ENCODE measurements at regions not wholly inside any gene's neighbourhood (a gene's known extent, or its start where the extent isn't known, plus 50 kb on each side); places are given as distances from the start of the nearest gene placed in this dataset.
"Not testable (repeated sequence)": the region's sequence is repeated elsewhere in the genome, so short reads cannot be mapped to it uniquely, and the experiment has no call there.

- H3K27ac Mint-ChIP-seq, DNase-seq: not testable (repeated sequence)
Observed at GRCh38 chr16:21487956-21488355, 111.4 kb upstream of the METTL9 start.

GRCh38 chr16:21499046-21499445 is 100.3 kb upstream of the METTL9 start:
- H3K27me3 Mint-ChIP-seq (ENCODE audit: low read depth, poor library complexity); H3K4me3 Mint-ChIP-seq; H3K27ac Mint-ChIP-seq; H3K36me3 Mint-ChIP-seq (ENCODE audit: low read depth); H3K9me3 Mint-ChIP-seq; DNase-seq: not testable (repeated sequence)
- peaks cover 13% of the 10 kb centered on the region for H3K4me1 Mint-ChIP-seq

More at GRCh38 chr16:21487956-21488355, 111.4 kb upstream of the METTL9 start:
- H3K27me3 Mint-ChIP-seq (ENCODE audit: low read depth, poor library complexity); H3K9me3 Mint-ChIP-seq; H3K36me3 Mint-ChIP-seq (ENCODE audit: low read depth); H3K4me3 Mint-ChIP-seq; H3K4me1 Mint-ChIP-seq: not testable (repeated sequence)

- H3K27me3 Mint-ChIP-seq (ENCODE audit: low read depth, poor library complexity); H3K36me3 Mint-ChIP-seq (ENCODE audit: low read depth); H3K9me3 Mint-ChIP-seq; DNase-seq: not testable (repeated sequence)
- peaks cover 19% of the 10 kb centered on the region for H3K4me1 Mint-ChIP-seq
- peak overlapping the region; percentile 88 for H3K4me3 Mint-ChIP-seq
- H3K27ac Mint-ChIP-seq = peak overlapping the region; percentile 95
Observed at GRCh38 chr16:21501223-21501868, 98.0 kb upstream of the METTL9 start.

- Mint-ChIP-seq H3K27me3 (ENCODE audit: low read depth, poor library complexity) (no peaks in the 10 kb centered on the region), H3K36me3 (ENCODE audit: low read depth) (peaks cover 10% of the 10 kb centered on the region), H3K4me1 (peaks cover 27% of the 10 kb centered on the region), H3K9me3 (no peaks in the 10 kb centered on the region), H3K4me3 (peak overlapping the region; percentile 84), H3K27ac (peak overlapping the region; percentile 92)
- DNase-seq = peak; percentile 97
- TF ChIP-seq CTCF (IDR thresholded peaks at IDR 0.05) = no peak
Observed at GRCh38 chr16:21501869-21502667, 97.3 kb upstream of the METTL9 start.

GRCh38 chr16:21503574-21503920 is 95.8 kb upstream of the METTL9 start:
- not testable (repeated sequence) for H3K36me3 Mint-ChIP-seq (ENCODE audit: low read depth); H3K9me3 Mint-ChIP-seq; H3K27me3 Mint-ChIP-seq (ENCODE audit: low read depth, poor library complexity)
- peak; percentile 3 for DNase-seq
- peak overlapping the region; percentile 73 for H3K27ac Mint-ChIP-seq
- peak overlapping the region; percentile 60 for H3K4me3 Mint-ChIP-seq
- H3K4me1 Mint-ChIP-seq = peaks cover 41% of the 10 kb centered on the region

- Mint-ChIP-seq H3K4me1 (peaks cover 48% of the 10 kb centered on the region), H3K27ac (peak overlapping the region; percentile 73), H3K4me3 (peak overlapping the region; percentile 60)
- not testable (repeated sequence) for H3K36me3 Mint-ChIP-seq (ENCODE audit: low read depth); H3K9me3 Mint-ChIP-seq; H3K27me3 Mint-ChIP-seq (ENCODE audit: low read depth, poor library complexity)
- peak; percentile 20 for DNase-seq
Observed at GRCh38 chr16:21503941-21504832, 95.2 kb upstream of the METTL9 start.

- peak overlapping the region; percentile 39 for H3K27ac Mint-ChIP-seq
- H3K4me1 Mint-ChIP-seq = peaks cover 65% of the 10 kb centered on the region
- H3K4me3 Mint-ChIP-seq; H3K27me3 Mint-ChIP-seq (ENCODE audit: low read depth, poor library complexity); H3K9me3 Mint-ChIP-seq; H3K36me3 Mint-ChIP-seq (ENCODE audit: low read depth); DNase-seq: not testable (repeated sequence)
Observed at GRCh38 chr16:21505751-21506520, 93.4 kb upstream of the METTL9 start.

- H3K4me1 Mint-ChIP-seq = peaks cover 75% of the 10 kb centered on the region
- peak overlapping the region; percentile 88 for H3K27ac Mint-ChIP-seq
- H3K27me3 Mint-ChIP-seq (ENCODE audit: low read depth, poor library complexity); H3K9me3 Mint-ChIP-seq; H3K36me3 Mint-ChIP-seq (ENCODE audit: low read depth): not testable (repeated sequence)
- DNase-seq = peak; percentile 8
- H3K4me3 Mint-ChIP-seq = peak overlapping the region; percentile 25
Observed at GRCh38 chr16:21506857-21507456, 92.4 kb upstream of the METTL9 start.

GRCh38 chr16:21507631-21508305 is 91.6 kb upstream of the METTL9 start:
- Mint-ChIP-seq H3K4me1 (peaks cover 83% of the 10 kb centered on the region), H3K27ac (peak overlapping the region; percentile 60), H3K4me3 (peak overlapping the region; percentile 24)
- not testable (repeated sequence) for H3K9me3 Mint-ChIP-seq; H3K27me3 Mint-ChIP-seq (ENCODE audit: low read depth, poor library complexity); H3K36me3 Mint-ChIP-seq (ENCODE audit: low read depth)
- DNase-seq = peak; percentile 8

GRCh38 chr16:21508661-21509436 is 90.5 kb upstream of the METTL9 start:
- H3K4me3 Mint-ChIP-seq = peak overlapping the region; percentile 48
- peak; percentile 28 for DNase-seq
- H3K27ac Mint-ChIP-seq = peak overlapping the region; percentile 96
- not testable (repeated sequence) for H3K36me3 Mint-ChIP-seq (ENCODE audit: low read depth); H3K9me3 Mint-ChIP-seq; H3K27me3 Mint-ChIP-seq (ENCODE audit: low read depth, poor library complexity)
- peaks cover 81% of the 10 kb centered on the region for H3K4me1 Mint-ChIP-seq

GRCh38 chr16:21509437-21510086 is 89.8 kb upstream of the METTL9 start:
- Mint-ChIP-seq H3K27ac (peak overlapping the region; percentile 96), H3K4me1 (peaks cover 83% of the 10 kb centered on the region)
- H3K27me3 Mint-ChIP-seq (ENCODE audit: low read depth, poor library complexity); DNase-seq; H3K36me3 Mint-ChIP-seq (ENCODE audit: low read depth); H3K4me3 Mint-ChIP-seq; H3K9me3 Mint-ChIP-seq: not testable (repeated sequence)
